Suppressor macrophage treated with lipopolysaccharide for 4 hours (primary cell): ENCODE measurements at regions not wholly inside any gene's neighbourhood (a gene's known extent, or its start where the extent isn't known, plus 50 kb on each side); places are given as distances from the start of the nearest gene placed in this dataset.
"Not testable (repeated sequence)": the region's sequence is repeated elsewhere in the genome, so short reads cannot be mapped to it uniquely, and the experiment has no call there.

Experiments
- DNase-seq: peaks from one replicate; pipeline ENCODE4 v3.0.0-alpha.2; 2020

DNA sequence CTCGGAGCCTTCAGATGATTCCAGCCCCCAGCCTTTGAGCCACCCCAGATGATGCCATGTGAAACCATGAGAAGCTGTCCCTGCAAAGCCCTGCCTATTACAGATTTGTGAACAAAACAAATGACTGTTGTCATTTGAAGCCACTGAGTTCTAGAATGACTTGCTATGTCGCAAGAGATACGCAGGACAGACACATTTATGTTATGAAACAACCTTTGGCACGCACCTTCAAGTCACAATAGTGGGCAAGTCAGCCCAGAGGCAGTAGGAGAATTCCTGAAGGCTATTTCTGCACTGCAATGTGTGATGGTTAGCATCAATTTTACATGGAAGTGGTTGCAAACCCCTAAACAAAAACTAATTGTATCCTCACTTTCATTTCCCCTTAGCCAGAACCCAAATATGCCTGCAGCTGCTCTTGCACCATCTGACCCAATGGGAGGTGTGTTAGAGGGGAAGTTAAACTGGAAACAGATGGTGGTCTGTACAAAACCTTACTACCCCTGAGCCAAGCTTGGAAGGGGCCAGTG lies 174.4 kb upstream of the ATP6AP2 start:
- peak; percentile 37 for DNase-seq

DNA sequence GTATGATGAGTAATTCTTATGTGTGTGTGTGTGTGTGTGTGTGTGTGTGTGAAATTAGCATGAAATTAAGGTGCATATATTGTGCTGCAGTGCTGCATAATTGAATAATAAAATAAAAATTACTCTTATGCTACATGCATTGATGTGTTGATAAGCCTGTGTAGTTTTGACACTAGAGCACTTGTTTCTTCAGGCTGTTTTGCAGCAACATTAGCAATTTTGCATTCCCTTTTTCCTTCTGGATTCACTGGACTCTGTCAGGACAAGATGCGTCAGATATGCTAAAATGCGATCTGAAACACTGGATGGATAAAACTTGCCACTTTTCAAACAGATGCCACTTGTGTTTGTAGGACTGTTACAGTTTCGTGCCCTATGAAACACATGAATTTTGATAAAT lies 175.4 kb upstream of the ATP6AP2 start:
- DNase-seq: no peak

DNA sequence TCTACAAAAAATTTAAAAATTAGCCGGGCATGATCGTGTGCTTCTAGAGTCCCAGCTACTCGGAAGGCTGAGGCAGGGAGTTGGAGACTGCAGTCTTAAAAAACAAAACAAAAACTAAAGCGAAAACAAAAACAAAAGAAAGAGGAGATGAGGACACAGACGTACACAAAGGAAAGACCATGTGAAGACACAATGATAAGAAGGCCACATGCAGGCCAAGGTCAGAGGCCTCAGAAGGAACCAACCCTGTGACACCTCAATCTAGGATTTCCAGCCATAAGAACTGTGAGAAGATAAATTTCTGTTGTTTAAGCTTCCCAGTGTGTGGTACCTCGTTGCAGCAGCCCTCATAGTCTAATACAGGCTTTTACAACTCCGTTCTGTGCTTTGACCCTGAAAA lies 177.0 kb upstream of the ATP6AP2 start:
- no peak for DNase-seq

DNA sequence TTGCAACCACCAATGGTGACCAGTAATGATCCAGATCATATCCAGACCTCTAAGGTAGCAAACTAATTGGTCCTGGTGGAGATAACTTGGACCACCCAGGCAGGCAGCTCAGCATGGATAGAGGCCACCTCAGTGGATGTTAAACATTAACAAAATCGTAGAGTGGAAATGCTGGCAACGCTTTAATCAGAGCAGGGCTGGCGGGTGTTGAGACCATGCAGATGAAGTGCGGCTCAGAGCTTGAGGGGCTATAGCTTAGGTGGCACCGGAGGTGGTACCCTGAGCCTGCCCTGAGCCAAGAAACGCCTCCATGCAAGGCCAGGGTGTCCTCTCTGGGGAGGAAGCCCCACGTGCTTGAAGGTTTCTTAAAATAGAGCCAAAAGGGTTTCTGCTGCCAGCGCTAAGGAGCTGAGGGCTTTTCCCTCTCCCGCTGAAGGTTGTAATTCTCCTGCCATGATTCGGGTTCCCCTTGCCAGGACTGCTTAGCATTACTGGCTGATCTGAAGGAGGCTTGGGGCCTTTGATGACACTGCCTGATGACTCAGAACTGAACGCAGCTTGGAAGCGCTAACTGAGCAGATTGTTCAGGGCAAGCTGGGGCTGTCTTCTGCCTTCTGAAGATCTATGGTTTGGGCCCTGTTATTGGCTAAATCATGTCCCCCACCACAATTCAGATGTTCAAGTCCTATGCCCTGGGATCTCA lies 177.8 kb upstream of the ATP6AP2 start:
- peak; percentile 67 for DNase-seq

DNA sequence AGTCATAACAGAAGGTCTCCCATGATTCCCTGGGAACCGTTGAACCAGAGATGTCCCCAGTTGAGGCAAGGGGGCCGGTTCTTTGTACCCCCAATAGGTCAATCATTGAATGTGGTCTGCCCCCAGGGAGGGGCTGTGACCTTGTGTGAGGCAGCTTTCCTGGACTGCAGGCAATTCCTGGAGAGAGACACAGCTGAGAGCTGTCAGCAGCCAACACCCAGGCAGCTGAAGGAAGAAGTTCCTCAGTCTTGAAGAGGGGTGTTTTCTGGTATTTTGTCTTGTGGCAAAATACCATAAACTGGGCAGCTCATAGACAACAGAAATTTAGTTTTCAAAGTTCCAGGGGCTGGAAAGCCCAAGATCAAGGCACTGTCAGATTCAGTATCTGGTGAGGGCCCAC lies 185.7 kb upstream of the ATP6AP2 start:
- no peak for DNase-seq

DNA sequence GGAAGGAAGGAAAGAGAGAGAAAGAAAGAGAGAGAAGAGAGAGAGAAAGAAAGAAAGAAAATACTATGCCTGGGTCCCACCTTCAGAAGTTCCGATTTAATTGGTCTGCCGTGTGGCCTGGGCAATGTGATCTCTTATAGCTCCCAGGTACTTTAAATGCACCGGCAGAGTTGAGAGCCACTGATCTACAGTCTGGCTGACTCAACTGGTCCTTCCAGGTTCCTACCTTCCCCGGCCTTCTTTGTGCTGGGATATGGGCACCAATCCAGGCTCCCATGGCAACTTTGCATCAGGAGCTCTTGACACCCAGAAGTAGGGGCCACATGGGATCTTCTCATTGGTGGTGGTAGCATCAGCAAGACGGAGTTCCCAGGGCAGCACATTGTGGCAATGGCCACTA lies 186.5 kb upstream of the ATP6AP2 start:
- DNase-seq: no peak

DNA sequence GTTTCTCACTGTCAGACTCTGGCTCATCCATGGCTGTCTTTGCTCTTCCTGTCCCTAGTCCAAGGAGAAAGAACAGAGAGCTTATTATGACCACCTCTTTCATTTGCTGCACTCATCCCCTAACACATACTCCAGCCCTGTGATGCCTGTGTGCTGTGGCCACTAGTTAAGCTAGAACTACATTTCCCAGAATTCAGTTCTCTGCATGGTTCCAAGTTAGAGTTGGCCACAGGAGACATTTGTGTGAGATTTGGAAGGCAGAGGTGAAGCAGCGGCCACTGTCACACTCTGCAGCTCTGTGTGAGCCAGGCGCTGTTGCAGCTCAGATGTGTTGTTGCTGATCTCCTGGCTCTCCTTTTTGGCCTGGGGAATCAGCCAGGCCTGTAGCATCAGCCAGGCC lies 188.2 kb upstream of the ATP6AP2 start:
- no peak for DNase-seq

DNA sequence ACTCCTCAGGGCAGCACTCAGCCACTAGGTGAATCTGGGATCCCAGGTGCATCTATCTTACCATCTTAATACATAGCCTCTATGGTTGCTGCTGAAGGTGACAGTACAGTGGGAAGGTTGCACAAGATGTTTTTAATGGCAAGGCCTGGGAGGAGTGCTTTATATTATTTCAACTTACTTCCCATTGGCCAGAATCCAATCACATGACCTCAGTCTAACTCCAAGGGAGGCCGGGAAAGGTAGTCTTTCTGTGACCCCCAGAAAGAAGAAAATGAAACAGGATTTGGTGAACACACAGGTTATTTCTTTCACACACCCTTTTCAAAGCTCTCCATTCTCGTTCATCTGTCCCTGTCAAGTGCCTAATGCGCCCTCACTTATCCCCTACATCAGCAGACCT lies 189.1 kb upstream of the ATP6AP2 start:
- DNase-seq: no peak

DNA sequence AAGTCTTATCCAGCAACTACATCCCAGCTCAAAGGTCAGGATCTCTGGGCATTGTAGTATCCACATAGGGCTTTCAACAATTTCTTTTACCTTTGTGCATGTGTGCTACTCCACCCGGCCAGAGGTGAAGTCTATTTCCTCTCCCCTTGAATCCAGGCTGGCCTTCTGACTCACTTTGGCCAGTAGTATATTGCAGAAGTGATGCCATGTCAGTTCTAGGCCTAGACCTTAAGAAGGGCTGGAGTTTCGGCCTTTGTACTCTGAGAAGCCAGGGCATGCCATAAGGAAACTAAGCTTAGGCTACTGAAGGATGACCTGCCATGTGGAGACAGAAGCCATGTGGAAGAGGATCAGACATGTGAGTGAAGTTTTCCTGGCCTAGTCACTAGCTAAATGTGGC lies 191.2 kb upstream of the ATP6AP2 start:
- DNase-seq: no peak

DNA sequence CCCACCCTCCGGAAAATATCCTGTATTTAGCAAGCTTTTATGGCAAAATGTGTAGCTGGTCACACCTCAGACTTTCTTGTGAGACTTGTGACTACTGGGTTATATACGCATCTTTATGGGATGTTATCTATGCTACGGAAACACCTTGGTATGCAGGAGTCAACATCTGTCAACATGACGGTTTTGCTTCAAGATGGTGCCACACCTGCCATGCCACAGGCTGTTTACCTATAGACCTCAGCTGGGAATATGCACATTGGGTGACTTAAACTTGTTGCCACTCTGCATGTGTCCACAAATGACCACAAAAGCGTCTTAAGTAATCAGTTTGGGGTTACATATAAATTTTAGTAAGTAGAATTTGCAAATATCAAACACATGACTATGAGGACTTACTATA lies 192.3 kb upstream of the ATP6AP2 start:
- no peak for DNase-seq

DNA sequence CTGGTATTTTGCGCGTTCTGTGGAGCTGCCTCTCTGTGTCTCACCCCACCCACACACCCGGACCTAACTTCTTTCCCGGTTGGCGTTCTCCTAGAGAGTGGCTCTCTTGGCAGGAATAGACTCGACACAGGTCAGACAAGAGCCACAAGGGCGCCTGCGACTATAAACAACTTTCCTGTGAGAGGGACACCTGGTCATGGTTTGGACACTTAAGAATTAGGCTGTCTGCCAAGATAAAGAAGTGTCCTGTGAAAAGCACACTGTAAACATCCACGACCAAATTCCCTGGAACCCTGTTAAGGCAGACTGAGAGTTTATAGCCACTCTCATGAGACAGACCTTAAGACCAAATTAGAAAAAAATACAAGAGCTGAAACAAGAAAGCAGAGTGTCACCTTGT lies 192.9 kb upstream of the ATP6AP2 start:
- not testable (repeated sequence) for DNase-seq

DNA sequence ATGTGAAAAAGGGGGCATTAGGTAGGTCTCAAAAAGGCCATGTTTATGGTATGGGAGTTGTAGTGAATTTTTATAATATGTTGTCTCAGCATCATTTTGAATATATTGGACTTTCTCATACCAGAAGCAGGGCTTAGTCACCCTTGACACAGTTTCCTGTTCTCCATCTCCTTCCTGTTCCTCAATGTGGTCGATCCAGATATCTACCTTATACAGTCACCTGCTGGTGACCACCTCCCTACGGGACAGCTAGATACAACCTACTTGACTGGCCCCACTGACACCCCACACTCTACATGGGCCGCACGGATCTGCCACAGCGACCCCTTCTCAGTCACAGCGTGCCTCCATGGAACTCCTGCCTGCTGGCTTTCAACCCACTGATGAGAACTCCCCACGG lies 193.5 kb upstream of the ATP6AP2 start:
- not testable (repeated sequence) for DNase-seq

DNA sequence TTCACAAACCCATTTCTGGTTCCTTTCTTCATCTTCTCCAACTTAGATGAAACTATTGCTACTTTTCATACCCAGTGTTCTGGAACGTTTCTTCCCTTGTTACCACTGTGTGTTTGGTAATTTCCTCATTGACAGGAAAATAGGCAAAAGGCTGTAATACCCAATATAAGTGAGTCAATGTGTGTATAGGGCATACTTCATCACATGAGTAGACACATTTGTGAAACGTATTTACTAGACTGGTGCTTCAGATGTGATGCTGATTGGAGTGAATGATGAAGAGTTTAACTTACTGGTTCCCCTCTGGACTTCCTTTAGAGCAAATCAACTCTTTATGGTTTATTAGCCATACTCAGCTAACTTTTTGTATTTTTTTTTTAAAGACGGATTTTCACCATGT lies 195.1 kb upstream of the ATP6AP2 start:
- DNase-seq: peak; percentile 47

DNA sequence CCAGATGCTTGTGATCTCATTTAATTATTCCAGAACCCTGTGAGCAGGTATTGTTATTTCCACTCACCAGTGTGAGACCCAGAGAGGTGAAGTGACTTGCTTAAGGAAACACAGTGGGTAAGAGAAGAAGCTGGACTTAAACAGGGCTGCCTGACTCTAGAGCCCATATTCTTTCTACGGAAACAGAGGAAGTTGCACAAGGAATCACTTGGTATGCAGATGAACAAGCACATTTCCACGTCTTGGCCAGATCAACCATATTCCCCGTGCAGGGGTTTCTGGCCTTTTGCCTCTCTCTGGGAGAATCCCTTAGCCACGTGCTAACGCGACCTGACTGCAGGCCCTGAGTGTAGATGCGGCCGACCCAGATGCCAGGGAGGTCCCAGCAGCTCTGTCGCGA lies 195.5 kb upstream of the ATP6AP2 start:
- DNase-seq: peak; percentile 46

DNA sequence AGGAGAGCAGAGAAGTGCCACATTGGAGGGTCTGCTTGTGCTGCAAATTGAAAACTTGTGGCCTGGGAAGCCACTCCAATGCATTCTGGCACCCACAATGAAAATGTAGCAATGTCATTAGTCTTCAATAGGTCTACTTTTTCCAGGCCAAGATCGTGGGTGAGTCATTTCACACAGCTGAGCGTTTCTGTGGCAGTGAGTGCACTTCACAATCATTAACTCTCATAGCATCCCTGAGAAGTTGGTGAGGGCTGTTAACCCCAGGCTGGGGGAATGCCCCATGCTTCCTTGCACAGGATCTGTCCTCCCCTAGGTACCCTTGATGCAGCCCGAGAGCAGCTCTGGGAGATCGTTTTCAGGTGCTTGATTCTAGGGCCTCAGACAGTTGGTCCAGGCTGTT lies 196.8 kb upstream of the ATP6AP2 start:
- peak; percentile 5 for DNase-seq

DNA sequence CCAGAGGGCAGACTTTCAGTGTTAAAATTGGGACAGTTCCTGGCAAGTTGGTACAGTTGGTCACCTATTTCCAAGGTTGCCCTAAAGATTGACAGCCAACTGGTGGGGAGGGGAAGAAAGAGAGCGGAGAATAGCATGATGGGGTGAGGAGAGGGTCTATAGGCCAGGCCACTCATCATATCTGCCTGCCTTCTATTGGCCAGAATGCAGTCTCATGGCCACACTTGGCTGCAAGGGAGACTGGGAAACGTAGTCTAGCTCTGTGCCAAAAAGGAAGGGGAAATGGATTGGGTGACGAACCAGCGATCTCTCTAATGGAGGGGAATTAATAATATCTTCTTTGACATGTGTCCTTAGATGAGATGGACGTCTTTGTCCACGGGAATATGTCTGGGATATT lies 197.4 kb upstream of the ATP6AP2 start:
- DNase-seq: no peak

DNA sequence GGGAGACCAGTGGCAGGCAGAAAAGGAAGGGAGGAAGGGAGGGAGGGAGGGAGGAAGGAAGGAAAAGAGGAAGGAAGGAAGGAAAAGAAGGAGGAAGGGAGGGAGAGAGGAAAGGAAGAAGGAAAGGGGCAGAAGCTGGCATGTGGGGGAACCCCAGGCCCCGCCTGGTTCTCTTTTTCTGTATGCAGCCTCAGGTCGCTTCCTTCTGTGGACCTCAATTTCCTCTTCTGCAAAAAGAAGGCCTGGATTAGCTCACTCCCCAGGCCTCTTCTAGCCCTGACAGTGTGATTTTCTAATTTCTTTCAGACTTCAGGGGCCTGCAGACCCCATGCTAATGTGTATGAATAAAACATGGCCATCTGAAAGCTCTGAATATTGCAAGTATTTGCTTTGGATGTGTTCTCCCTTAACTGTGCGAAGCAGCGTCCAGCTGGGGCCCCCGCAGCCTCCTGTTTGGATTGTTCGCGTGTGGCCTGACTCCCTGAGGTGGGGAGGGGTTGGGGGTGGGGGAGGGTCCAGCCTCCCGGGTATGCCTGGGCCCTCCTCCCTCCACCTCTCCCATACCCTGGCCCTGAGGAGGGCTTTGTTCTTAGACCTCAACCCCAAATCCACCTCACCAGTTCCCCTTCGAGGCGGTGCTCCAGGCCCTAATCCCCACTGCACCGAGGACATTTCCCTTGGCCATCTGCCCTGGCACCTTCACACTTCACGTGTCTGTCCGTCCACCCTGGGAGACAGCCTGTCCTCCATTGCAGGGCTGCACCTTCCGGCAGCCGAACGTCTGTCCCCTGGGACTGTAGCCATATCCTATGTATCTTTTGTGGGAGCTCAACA lies 199.9 kb upstream of the ATP6AP2 start:
- peak; percentile 52 for DNase-seq

DNA sequence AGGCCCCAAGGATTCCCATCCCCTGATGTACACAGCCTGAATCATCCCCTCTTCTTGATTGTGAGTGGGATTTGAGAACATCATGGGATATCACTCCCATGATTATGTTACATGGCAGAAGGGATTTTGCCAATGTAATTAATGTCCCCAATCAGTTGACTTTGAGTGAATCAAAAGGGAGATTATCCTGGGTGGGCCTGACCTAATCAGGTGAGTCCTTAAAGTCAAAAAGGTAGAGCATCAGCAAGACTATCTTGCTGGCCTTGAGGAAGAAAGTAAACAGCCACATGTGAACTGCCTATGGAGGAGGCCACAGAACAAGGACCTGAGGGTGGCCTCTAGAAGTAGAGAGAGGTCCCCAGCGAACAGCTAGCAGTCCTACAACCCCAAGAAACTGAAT lies 203.1 kb upstream of the ATP6AP2 start:
- no peak for DNase-seq

DNA sequence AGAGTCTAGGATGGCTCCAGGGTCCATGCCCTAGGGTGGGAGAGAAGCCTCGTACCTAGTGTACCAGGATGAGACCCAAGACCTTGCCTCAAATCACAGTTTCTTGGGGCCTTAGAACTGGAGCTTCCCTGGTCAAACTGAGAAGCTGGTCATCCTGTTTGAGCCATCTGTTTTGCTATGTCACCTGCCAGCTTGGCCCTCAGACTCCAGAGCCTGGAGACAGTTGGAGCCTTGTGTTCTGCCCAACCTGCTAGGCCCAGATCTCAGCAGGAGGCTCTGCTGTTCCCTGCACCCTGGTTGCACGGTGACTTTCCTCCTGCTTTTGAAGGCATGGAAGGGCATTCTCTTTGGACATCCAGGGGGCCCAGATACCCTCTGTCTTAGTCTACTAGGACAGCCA lies 206.3 kb upstream of the ATP6AP2 start:
- DNase-seq: no peak

DNA sequence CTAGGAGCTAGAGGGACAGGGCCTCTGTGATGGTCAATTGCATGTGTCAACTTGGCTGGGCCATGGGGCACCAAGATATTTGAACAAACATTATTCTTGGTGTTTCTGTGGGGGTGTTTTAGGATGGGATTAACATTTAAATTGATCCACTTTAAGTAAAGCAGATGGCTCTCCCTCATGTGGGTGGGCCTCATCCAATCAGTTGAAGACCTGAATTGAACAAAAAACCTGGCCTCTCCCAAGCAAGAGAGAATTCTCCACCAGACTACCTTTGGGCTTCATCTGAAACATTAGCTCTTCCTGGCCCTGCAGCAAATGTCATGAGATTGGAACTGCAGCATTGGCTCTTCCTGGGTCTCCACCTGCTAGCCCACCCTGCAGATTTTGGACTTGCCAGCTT lies 207.1 kb upstream of the ATP6AP2 start:
- no peak for DNase-seq

DNA sequence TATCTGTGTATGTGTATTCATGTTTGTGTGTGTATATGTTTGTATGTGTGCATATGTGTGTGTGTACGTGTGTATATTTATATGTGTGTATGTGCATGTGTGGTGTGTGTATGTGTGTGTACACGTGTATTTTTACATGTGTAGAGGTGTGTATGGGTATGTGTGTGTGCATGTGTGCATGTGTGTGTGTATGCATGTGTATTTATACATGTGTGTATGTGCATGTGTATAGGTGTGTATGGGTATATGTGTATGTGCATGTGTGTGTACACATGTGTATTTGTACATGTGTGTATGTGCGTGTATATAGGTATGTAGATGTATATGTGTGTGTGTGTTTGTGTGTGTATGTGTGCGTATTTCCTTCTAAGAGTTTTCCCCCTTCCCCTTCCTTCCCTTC lies 207.7 kb upstream of the ATP6AP2 start:
- DNase-seq: no peak

DNA sequence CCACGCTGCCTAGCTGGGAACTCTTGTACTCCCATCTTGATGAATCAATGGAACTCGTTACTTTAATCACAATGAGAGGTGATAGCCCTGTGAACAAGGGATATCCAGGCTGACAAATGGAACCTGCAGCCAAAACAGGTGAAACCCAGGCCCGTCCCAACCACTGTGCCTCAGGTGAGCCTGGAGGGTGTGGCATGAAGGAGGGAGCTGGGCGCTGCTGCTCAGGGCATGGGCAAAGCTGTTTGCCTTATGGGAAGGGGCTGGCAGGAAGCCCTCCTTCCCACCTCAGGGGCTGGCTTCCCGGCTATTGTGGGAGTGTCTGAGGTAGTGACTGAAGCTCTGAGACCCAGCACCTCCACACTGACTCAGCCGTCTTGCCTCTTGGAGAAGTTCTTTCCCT lies 209.4 kb upstream of the ATP6AP2 start:
- DNase-seq: no peak

DNA sequence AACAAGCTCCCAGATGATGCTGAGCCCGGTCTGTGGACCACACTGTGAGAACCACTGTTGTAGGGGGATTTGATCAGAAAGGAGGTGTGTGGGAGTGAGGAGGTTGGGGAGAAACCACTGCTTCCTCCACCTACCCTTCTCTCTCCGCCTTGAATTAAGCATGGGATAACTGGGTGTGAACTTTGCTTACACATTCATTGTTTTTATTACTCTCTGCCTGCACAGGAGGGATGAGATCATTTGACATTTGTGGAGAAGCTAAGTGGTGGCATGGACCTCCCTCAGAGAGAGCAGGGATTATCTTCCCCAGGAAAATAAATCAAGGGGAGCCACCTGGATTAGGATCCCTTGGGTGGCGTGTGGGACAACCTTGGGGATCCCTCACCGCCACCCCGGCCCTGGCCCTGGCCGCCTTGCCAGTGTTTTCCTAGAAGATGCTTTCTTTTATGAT lies 212.1 kb upstream of the ATP6AP2 start:
- DNase-seq: no peak

DNA sequence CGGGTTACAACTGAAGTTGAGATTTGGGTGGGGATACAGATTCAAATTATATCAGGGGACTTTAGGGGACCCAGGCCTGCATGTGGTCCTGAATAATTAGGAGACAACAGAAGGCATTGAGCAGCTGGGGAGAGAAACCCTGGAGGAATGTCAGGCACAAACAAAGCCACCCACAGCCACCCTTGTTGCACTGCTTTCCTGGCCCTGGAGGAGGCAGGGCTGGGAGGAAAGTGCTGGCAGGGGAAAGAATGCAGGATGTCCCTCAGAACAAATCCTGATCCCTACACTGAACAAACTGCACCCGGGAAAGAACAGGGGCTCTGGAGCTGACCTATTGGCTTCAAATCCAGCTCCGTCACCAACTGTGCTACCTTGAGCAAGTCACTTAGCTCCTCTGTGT lies 214.1 kb upstream of the ATP6AP2 start:
- DNase-seq: no peak
